ENCODE measurements at regions not wholly inside any gene's neighbourhood (a gene's known extent, or its start where the extent isn't known, plus 50 kb on each side); places are given as distances from the start of the nearest gene placed in this dataset.

- TF ChIP-seq POLR2A (IDR thresholded peaks at IDR 0.05): no peak
- no peak for TF ChIP-seq CTCF (IDR thresholded peaks at IDR 0.05)
Measured at GRCh38 chr11:119583585-119583984, 145.4 kb downstream of the NECTIN1 start.

All from lower leg skin (tissue), 3 donors.